Adrenal gland (tissue), 9 donors: ENCODE measurements at regions not wholly inside any gene's neighbourhood (a gene's known extent, or its start where the extent isn't known, plus 50 kb on each side); places are given as distances from the start of the nearest gene placed in this dataset.

Experiments
- DNase-seq, 7 donors: peaks; one replicate each; pipeline ENCODE4 v3.0.0-alpha.2; 2019 to 2020
- H3K27ac ChIP-seq, 5 donors: fragments of 200-600 bp; sonication (generic) in 4 of 5; 1 replicate in 3 of 5; 2 replicates in 2 of 5; pipeline versions ENCODE4 v1.5.1 to v1.8.0; 2016 to 2020; ENCODE audit warnings: mild to moderate bottlenecking in 1 of 5
- H3K27me3 ChIP-seq: fragments of 200-600 bp; 2 replicates; pipeline ENCODE4 v1.8.0; 2021
- H3K36me3 ChIP-seq, 2 donors: fragments of 200-600 bp; replicated peaks in 1 of 2; 1 replicate in 1 of 2; 2 replicates in 1 of 2; pipeline versions ENCODE4 v1.5.1 to v1.8.0; 2018 to 2022
- H3K4me1 ChIP-seq, 2 donors: fragments of 200-600 bp; replicated peaks in 1 of 2; 1 replicate in 1 of 2; 2 replicates in 1 of 2; pipeline versions ENCODE4 v1.5.1 to v1.8.0; 2018 to 2021
- H3K4me3 ChIP-seq, 4 donors: fragments of 200-600 bp; sonication (generic) in 3 of 4; one replicate each; pipeline ENCODE4 v1.5.1; 2016 to 2018
- H3K9me3 ChIP-seq, 3 donors: fragments of 200-600 bp; sonication (generic) in 1 of 3; replicated peaks in 1 of 3; 1 replicate in 2 of 3; 2 replicates in 1 of 3; pipeline versions ENCODE4 v1.5.1 to v1.8.0; 2016 to 2021
- POLR2A ChIP-seq, 2 donors: fragments of 450-650 bp; IDR thresholded peaks; one replicate each; pipeline ENCODE4 v1.6.1; 2017; ENCODE audit warnings: antibody characterized with exemption in 2 of 2, mild to moderate bottlenecking in 2 of 2, moderate library complexity in 1 of 2
- WGBS, 4 donors: extraction: QIAGEN DNeasy Blood & Tissue Kit in 2 of 4; methylation state at CpG; one replicate each; pipeline versions ENCODE4 v1.1.5 to v1.1.7; 2013 to 2017; 5-methylcytosine and 5-hydroxymethylcytosine counted together
- intact Hi-C, 2 donors: fragments of 100-400 bp; cut with DNase I; formaldehyde crosslinking; loops; one replicate each; pipeline versions ENCODE4 v1.14.1 to v1.15.0; 2022 to 2023
- TF ChIP-seq, protein P1 (sequence below), 6 experiments: fragments of 450-650 bp in 4 of 6; fragments of 200-600 bp in 2 of 6; sonication (generic) in 1 of 6; IDR thresholded peaks; 1 replicate in 5 of 6; 2 replicates in 1 of 6; pipeline versions ENCODE4 v1.5.1 to v1.8.0; 2016 to 2021; ENCODE audit warnings: antibody characterized with exemption in 6 of 6, mild to moderate bottlenecking in 2 of 6, moderate library complexity in 1 of 6
- donor health status: healthy with polysubstance abuse.
- donor health status: Bipolar disorder and iron deficiency.
- donor health status: DM: yes; HTN: yes; CAD: no.
- donor health status: DM: no; HTN: no; CAD: no.
- donor health status: DM: no; HTN: no; CAD: no.

GRCh38 chr3:13134166-13134878, 61.1 kb upstream of the IQSEC1 start:
- TF ChIP-seq, protein P1, sequence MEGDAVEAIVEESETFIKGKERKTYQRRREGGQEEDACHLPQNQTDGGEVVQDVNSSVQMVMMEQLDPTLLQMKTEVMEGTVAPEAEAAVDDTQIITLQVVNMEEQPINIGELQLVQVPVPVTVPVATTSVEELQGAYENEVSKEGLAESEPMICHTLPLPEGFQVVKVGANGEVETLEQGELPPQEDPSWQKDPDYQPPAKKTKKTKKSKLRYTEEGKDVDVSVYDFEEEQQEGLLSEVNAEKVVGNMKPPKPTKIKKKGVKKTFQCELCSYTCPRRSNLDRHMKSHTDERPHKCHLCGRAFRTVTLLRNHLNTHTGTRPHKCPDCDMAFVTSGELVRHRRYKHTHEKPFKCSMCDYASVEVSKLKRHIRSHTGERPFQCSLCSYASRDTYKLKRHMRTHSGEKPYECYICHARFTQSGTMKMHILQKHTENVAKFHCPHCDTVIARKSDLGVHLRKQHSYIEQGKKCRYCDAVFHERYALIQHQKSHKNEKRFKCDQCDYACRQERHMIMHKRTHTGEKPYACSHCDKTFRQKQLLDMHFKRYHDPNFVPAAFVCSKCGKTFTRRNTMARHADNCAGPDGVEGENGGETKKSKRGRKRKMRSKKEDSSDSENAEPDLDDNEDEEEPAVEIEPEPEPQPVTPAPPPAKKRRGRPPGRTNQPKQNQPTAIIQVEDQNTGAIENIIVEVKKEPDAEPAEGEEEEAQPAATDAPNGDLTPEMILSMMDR (IDR thresholded peaks at IDR 0.05) = no peak
- TF ChIP-seq POLR2A (IDR thresholded peaks at IDR 0.05) = no peak
- Histone ChIP-seq H3K9me3 (no peaks in the 10 kb centered on the region), H3K27me3 (no peaks in the 10 kb centered on the region), H3K4me1 (peaks cover 3 to 5% of the 10 kb centered on the region in 2 donors), H3K36me3 (no peaks in the 10 kb centered on the region), H3K4me3 (no peak overlapping the region), H3K27ac (peak overlapping the region in 2 of 5 donors; percentile 13 to 26)
- 81 to 93% (median 90%) methylated on average over 6 to 12 of the region's 12 CpGs for WGBS, 4 donors
- intact Hi-C loops = no loop called here
- no peak for DNase-seq

DNA sequence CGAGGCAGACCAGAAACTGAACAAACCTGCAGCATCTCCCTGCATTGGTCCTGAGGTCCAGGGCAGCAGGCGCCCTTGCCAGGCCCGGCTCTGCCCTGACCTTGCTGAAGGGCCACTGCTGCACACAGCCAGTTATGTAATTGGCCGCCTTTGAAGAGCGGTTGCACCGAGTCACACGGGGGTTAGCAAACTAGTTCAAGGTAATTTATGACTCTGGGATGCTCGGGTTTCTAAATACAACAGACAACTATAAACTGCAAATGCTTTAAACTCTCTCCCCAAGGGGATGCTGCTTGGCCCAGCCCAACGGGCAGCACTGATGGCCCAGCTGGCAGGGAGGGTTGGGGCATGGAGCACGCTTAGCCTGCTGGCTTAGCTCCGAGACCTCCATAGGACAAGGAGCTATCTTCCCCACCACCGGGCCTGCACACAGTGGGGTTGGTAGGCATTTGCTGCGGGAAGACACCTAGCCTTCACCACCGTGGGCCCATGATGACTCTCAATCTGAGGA, 60.3 kb upstream of the IQSEC1 start:
- H3K27me3 ChIP-seq = no peaks in the 10 kb centered on the region
- no peak overlapping the region for H3K4me3 ChIP-seq
- WGBS, 4 donors = 45 to 53% (median 50%) methylated on average over 12 to 14 of the region's 14 CpGs
- H3K27ac ChIP-seq = peak overlapping the region in 2 of 5 donors; percentile 11 to 26
- no peaks in the 10 kb centered on the region for H3K36me3 ChIP-seq
- DNase-seq = peak; percentile 47 to 81 (median 71)
- H3K4me1 ChIP-seq = peaks cover 3 to 5% of the 10 kb centered on the region in 2 donors
- intact Hi-C loops = no loop called here
- no peaks in the 10 kb centered on the region for H3K9me3 ChIP-seq
- no peak for TF ChIP-seq POLR2A (IDR thresholded peaks at IDR 0.05)

DNA sequence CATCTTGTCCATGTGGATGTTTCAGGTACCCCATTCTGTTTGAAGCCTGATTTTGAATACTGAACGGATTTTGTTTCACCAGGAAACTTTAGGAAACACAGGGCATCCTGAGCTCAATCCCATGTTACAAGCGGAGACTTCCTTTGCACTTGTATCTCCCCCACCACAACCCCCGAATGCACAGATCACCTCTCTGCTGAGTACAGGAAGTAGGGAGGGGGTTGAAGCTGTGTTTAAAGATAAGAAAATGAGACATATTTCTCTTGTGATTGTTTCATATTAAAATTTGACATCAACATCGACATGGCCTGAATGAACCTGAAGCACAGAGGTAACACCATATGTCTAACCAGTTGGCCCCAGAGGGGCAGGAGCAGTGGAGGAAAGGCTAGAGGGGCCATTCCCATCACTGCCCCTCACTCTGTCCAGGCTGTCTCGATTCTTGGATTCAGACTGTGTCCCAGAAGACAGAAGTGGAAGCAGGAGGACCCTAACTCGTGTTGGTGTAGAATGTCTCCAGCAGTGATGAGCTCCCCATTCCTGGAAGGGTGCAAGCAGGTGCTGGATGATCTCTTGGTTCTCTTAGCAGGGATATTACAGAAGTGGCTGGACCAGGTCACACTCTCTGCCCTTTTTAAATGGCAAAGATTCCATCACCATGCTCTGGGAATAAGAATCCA, 59.6 kb upstream of the IQSEC1 start:
- no peaks in the 10 kb centered on the region for H3K27me3 ChIP-seq
- no peak for DNase-seq
- intact Hi-C loops = no loop called here
- no peaks in the 10 kb centered on the region for H3K9me3 ChIP-seq
- H3K4me1 ChIP-seq = peaks cover 3 to 5% of the 10 kb centered on the region in 2 donors
- no peak overlapping the region for H3K4me3 ChIP-seq
- H3K36me3 ChIP-seq = no peaks in the 10 kb centered on the region
- no peak overlapping the region for H3K27ac ChIP-seq
- 49 to 80% (median 62%) methylated on average over 5 to 6 of the region's 6 CpGs for WGBS, 4 donors
- no peak for TF ChIP-seq POLR2A (IDR thresholded peaks at IDR 0.05)
- TF ChIP-seq, protein P1 (IDR thresholded peaks at IDR 0.05) = no peak

GRCh38 chr3:13132281-13132680, 59.1 kb upstream of the IQSEC1 start:
- Histone ChIP-seq H3K36me3 (no peaks in the 10 kb centered on the region), H3K27me3 (no peaks in the 10 kb centered on the region), H3K27ac (no peak overlapping the region), H3K4me3 (no peak overlapping the region), H3K9me3 (no peaks in the 10 kb centered on the region), H3K4me1 (peaks cover 3 to 5% of the 10 kb centered on the region in 2 donors)
- DNase-seq = peak in 1 of 7 donors; percentile 5
- WGBS, 4 donors = 71 to 98% (median 79%) methylated on average over 3 to 4 of the region's 4 CpGs
- intact Hi-C loops = no loop called here
- no peak for TF ChIP-seq POLR2A (IDR thresholded peaks at IDR 0.05)
- TF ChIP-seq, protein P1 (IDR thresholded peaks at IDR 0.05) = no peak
